HepG2 (cell line): ENCODE measurements at regions not wholly inside any gene's neighbourhood (a gene's known extent, or its start where the extent isn't known, plus 50 kb on each side); places are given as distances from the start of the nearest gene placed in this dataset.

ENCODE experiments used
- ATAC-seq: fragments of 200-7000 bp; cut with Tn5 transposase; 3 replicates; pipeline ENCODE4 v1.9.1; 2020; ENCODE audit warnings: mild to moderate bottlenecking, moderate library complexity
- BruUV-seq: library from RNA; stranded (reverse); fragments of 400-500 nt; replicated peaks from 2 replicates; lab custom pipeline; 2021; lab: Mats Ljungman, UMichigan
- CTCF ChIA-PET: fragments of 300-600 bp; formaldehyde crosslinking; extraction: SDS; loops from one replicate; lab custom pipeline; 2021; ENCODE audit warnings: low total read pairs, inconsistent platforms, low intra/inter-chr PET ratio; lab: Yijun Ruan, JAX
- POLR2A ChIA-PET: fragments of 350-600 bp; sonication (Branson Sonifier 250); formaldehyde crosslinking; loops from one replicate; lab custom pipeline; 2020; ENCODE audit warnings: antibody characterized with exemption, inconsistent platforms; lab: Yijun Ruan, JAX
- DNase-seq: peaks from one replicate; pipeline ENCODE4 v3.0.0-alpha.2; 2015; ENCODE audit warnings: low spot score
- FAIRE-seq: peaks from 3 replicates; lab custom pipeline; 2011; peaks lifted over from hg19 to GRCh38; lab: Jason Lieb, UNC
- H2AFZ ChIP-seq: one replicate; pipeline ENCODE4 v1.6.1; 2011; ENCODE audit warnings: low read length, inconsistent platforms
- H3K27ac ChIP-seq: fragments of 300-600 bp; 3 replicates; pipeline ENCODE4 v1.8.0; 2011; ENCODE audit warnings: mixed run types, mild to moderate bottlenecking, mixed read lengths, low read length, inconsistent platforms; ENCODE audit not compliant: insufficient read depth; ENCODE audit errors: extremely low read length
- H3K27me3 ChIP-seq, 2 experiments: fragments of 200-600 bp in 1 of 2; 2 replicates in 1 of 2; 3 replicates in 1 of 2; pipeline versions ENCODE4 v1.6.0 to v1.8.0; 2011; ENCODE audit warnings: low read length in 2 of 2, mild to moderate bottlenecking in 2 of 2, moderate library complexity in 2 of 2, inconsistent platforms in 1 of 2; ENCODE audit not compliant: insufficient read depth in 2 of 2, control insufficient read depth in 1 of 2
- H3K36me3 ChIP-seq, 2 experiments: fragments of 200-600 bp in 1 of 2; replicated peaks in 1 of 2; 2 replicates in 1 of 2; 3 replicates in 1 of 2; pipeline versions ENCODE4 v1.5.1 to v1.8.0; 2011; ENCODE audit warnings: low read length in 2 of 2, inconsistent platforms in 1 of 2; ENCODE audit not compliant: insufficient read depth in 2 of 2, control insufficient read depth in 1 of 2
- H3K4me1 ChIP-seq: 2 replicates; pipeline ENCODE4 v1.5.1; 2012; ENCODE audit warnings: low read length, inconsistent platforms; ENCODE audit not compliant: insufficient read depth
- H3K4me2 ChIP-seq: 2 replicates; pipeline ENCODE4 v1.6.0; 2011; ENCODE audit warnings: low read depth, low read length, inconsistent platforms
- H3K4me3 ChIP-seq, 3 experiments: fragments of 200-600 bp in 1 of 3; sonication (generic), shearing (Covaris generic) in 1 of 3; replicated peaks in 1 of 3; 2 replicates each; pipeline ENCODE4 v1.5.1; 2011 to 2016; ENCODE audit warnings: low read length in 3 of 3, inconsistent platforms in 2 of 3, low read depth in 2 of 3, mild to moderate bottlenecking in 2 of 3, control low read depth in 1 of 3, mixed read lengths in 1 of 3; ENCODE audit not compliant: insufficient read depth in 1 of 3
- H3K79me2 ChIP-seq: one replicate; pipeline ENCODE4 v1.6.1; 2011; ENCODE audit warnings: low read length, inconsistent platforms; ENCODE audit not compliant: insufficient read depth
- H3K9ac ChIP-seq: 2 replicates; pipeline ENCODE4 v1.6.0; 2011; ENCODE audit warnings: mild to moderate bottlenecking, low read depth, low read length, inconsistent platforms; ENCODE audit not compliant: insufficient read depth
- H3K9me3 ChIP-seq: 2 replicates; pipeline ENCODE4 v1.5.1; 2012; ENCODE audit warnings: mild to moderate bottlenecking, low read length
- H4K20me1 ChIP-seq: 2 replicates; pipeline ENCODE4 v1.6.0; 2011; ENCODE audit warnings: inconsistent platforms, mild to moderate bottlenecking, low read length, moderate library complexity; ENCODE audit not compliant: insufficient read depth
- ATM ChIP-seq: fragments of 450-650 bp; IDR thresholded peaks from 2 replicates; pipeline ENCODE4 v1.7.1; 2017; ENCODE audit warnings: mild to moderate bottlenecking, borderline replicate concordance
- DZIP1 ChIP-seq: sonication (generic); formaldehyde crosslinking; IDR thresholded peaks from 2 replicates; pipeline ENCODE4 v1.5.0; 2020; ENCODE audit warnings: mild to moderate bottlenecking, missing genetic modification reagents
- GABPA ChIP-seq, 2 experiments: IDR thresholded peaks; 2 replicates each; pipeline ENCODE4 v1.6.1; 2011 to 2016; ENCODE audit warnings: low read depth in 2 of 2, low read length in 1 of 2, missing biosample characterization in 1 of 2, missing genetic modification characterization in 1 of 2
- HMG20B ChIP-seq: conservative IDR thresholded peaks from 2 replicates; pipeline ENCODE4 v1.6.1; 2016; ENCODE audit warnings: missing genetic modification reagents, missing compliant biosample characterization
- KLF12 ChIP-seq: sonication (generic); formaldehyde crosslinking; IDR thresholded peaks from 2 replicates; pipeline ENCODE4 v1.4.0; 2020; ENCODE audit warnings: missing genetic modification reagents, borderline replicate concordance
- MEIS2 ChIP-seq: sonication (generic); formaldehyde crosslinking; IDR thresholded peaks from 2 replicates; pipeline ENCODE4 v1.9.0; 2021; ENCODE audit warnings: mild to moderate bottlenecking, missing genetic modification reagents
- MXD1 ChIP-seq: sonication (generic); formaldehyde crosslinking; IDR thresholded peaks from 2 replicates; pipeline ENCODE4 v1.4.0; 2020; ENCODE audit warnings: mild to moderate bottlenecking, missing genetic modification reagents
- NR2F2 ChIP-seq: IDR thresholded peaks from 2 replicates; pipeline ENCODE4 v1.6.1; 2012; ENCODE audit warnings: low read depth, inconsistent platforms, borderline replicate concordance
- NR3C1 ChIP-seq: sonication (generic); formaldehyde crosslinking; IDR thresholded peaks from 2 replicates; pipeline ENCODE4 v1.4.0; 2020; ENCODE audit warnings: missing genetic modification reagents
- RBFOX2 ChIP-seq: fragments of 200-400 bp; formaldehyde crosslinking; IDR thresholded peaks from 2 replicates; pipeline ENCODE4 v1.6.1; 2017; ENCODE audit warnings: low read depth, mild to moderate bottlenecking, low read length
- TBP ChIP-seq: sonication (generic); formaldehyde crosslinking; IDR thresholded peaks from 2 replicates; pipeline ENCODE4 v1.5.0; 2020; ENCODE audit warnings: missing genetic modification reagents
- ZMYM2 ChIP-seq: sonication (generic); formaldehyde crosslinking; IDR thresholded peaks from 2 replicates; pipeline ENCODE4 v1.8.0; 2022; ENCODE audit warnings: mild to moderate bottlenecking, missing genetic modification reagents
- ZNF235 ChIP-seq: sonication (generic); formaldehyde crosslinking; IDR thresholded peaks from 2 replicates; pipeline ENCODE4 v1.8.1; 2023; ENCODE audit warnings: mild to moderate bottlenecking, missing genetic modification reagents, borderline replicate concordance
- ZNF431 ChIP-seq: sonication (generic); formaldehyde crosslinking; IDR thresholded peaks from 2 replicates; pipeline ENCODE4 v1.9.0; 2022; ENCODE audit warnings: missing genetic modification reagents, low read depth, mild to moderate bottlenecking, borderline replicate concordance
- ZNF550 ChIP-seq: sonication (generic); formaldehyde crosslinking; IDR thresholded peaks from 2 replicates; pipeline ENCODE4 v1.4.0; 2020; ENCODE audit warnings: mild to moderate bottlenecking, missing genetic modification reagents, borderline replicate concordance
- ZNF614 ChIP-seq: IDR thresholded peaks from 2 replicates; pipeline ENCODE4 v1.6.1; 2018; ENCODE audit warnings: missing biosample characterization, missing genetic modification reagents, inconsistent platforms, borderline replicate concordance
- ZNF660 ChIP-seq: sonication (generic); formaldehyde crosslinking; IDR thresholded peaks from 2 replicates; pipeline ENCODE4 v1.5.1; 2020; ENCODE audit warnings: mild to moderate bottlenecking, low read depth, missing genetic modification reagents, borderline replicate concordance
- ZNF816 ChIP-seq: sonication (generic); formaldehyde crosslinking; IDR thresholded peaks from 2 replicates; pipeline ENCODE4 v1.8.0; 2022; ENCODE audit warnings: missing genetic modification reagents, mild to moderate bottlenecking, borderline replicate concordance
- WGBS: methylation state at CpG from one replicate; pipeline ENCODE4 v1.1.6; 2017; ENCODE audit warnings: low lambda C conversion rate; 5-methylcytosine and 5-hydroxymethylcytosine counted together
- in situ Hi-C: cut with HindIII; loops from 2 replicates; pipeline ENCODE4 v1.10.0; 2017; ENCODE audit warnings: low pct_unique_long_range_greater_than_20kb; ENCODE audit not compliant: extremely low pct_ligation_motif_present
- intact Hi-C: fragments of 100-400 bp; cut with micrococcal nuclease; formaldehyde crosslinking; loops from one replicate; pipeline ENCODE4 v1.10.0; 2022; ENCODE audit not compliant: unreplicated experiment
- TF ChIP-seq, protein P1 (sequence below): sonication (generic); formaldehyde crosslinking; IDR thresholded peaks from 2 replicates; pipeline ENCODE4 v1.4.0; 2020; ENCODE audit warnings: mild to moderate bottlenecking, low read depth, missing genetic modification reagents
- TF ChIP-seq, protein P2 (sequence below): sonication (generic); formaldehyde crosslinking; IDR thresholded peaks from 2 replicates; pipeline ENCODE4 v1.5.0; 2020; ENCODE audit warnings: mild to moderate bottlenecking, low read depth, missing genetic modification reagents, borderline replicate concordance

- in situ Hi-C loops: no loop called here
- TF ChIP-seq ZNF816 (CRISPR knock-in tag) (no peak), DZIP1 (CRISPR knock-in tag) (no peak), ZNF550 (CRISPR knock-in tag) (no peak), RBFOX2 (no peak), NR3C1 (CRISPR knock-in tag) (no peak), ZNF660 (CRISPR knock-in tag) (no peak), MXD1 (CRISPR knock-in tag) (no peak), HMG20B (no peak), ZNF614 (no peak), MEIS2 (no peak), ZNF235 (CRISPR knock-in tag) (no peak), GABPA (IDR thresholded peaks at IDR 0.05; ENCODE audit: low read depth, low read length) (no peak), GABPA (CRISPR knock-in tag; IDR thresholded peaks at IDR 0.05; ENCODE audit: low read depth) (no peak), ZMYM2 (CRISPR knock-in tag) (no peak), ATM (no peak), TBP (CRISPR knock-in tag) (no peak), ZNF431 (CRISPR knock-in tag) (no peak), KLF12 (CRISPR knock-in tag) (no peak), NR2F2 (no peak)
- TF ChIP-seq, protein P1, sequence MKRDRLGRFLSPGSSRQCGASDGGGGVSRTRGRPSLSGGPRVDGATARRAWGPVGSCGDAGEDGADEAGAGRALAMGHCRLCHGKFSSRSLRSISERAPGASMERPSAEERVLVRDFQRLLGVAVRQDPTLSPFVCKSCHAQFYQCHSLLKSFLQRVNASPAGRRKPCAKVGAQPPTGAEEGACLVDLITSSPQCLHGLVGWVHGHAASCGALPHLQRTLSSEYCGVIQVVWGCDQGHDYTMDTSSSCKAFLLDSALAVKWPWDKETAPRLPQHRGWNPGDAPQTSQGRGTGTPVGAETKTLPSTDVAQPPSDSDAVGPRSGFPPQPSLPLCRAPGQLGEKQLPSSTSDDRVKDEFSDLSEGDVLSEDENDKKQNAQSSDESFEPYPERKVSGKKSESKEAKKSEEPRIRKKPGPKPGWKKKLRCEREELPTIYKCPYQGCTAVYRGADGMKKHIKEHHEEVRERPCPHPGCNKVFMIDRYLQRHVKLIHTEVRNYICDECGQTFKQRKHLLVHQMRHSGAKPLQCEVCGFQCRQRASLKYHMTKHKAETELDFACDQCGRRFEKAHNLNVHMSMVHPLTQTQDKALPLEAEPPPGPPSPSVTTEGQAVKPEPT (CRISPR knock-in tag): no peak
- TF ChIP-seq, protein P2, sequence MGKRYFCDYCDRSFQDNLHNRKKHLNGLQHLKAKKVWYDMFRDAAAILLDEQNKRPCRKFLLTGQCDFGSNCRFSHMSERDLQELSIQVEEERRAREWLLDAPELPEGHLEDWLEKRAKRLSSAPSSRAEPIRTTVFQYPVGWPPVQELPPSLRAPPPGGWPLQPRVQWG (CRISPR knock-in tag): no peak
- TF ChIP-seq, all 625 proteins: peak for 0
- 67% methylated on average over 4 of the region's 5 CpGs for WGBS
- Histone ChIP-seq H3K27ac (no peak overlapping the region), H3K79me2 (no peaks in the 10 kb centered on the region), H3K4me2 (no peak overlapping the region), H4K20me1 (no peaks in the 10 kb centered on the region), H3K4me3 (no peak overlapping the region), H3K9me3 (no peaks in the 10 kb centered on the region), H3K4me1 (no peaks in the 10 kb centered on the region), H3K27me3 (no peaks in the 10 kb centered on the region), H3K9ac (no peak overlapping the region), H2AFZ (no peak overlapping the region), H3K36me3 (no peaks in the 10 kb centered on the region)
- DNase-seq (no peak), FAIRE-seq (no peak), ATAC-seq (no peak)
- no TSS peak for BruUV-seq
- intact Hi-C loops: no loop called here
- ChIA-PET CTCF (no interaction called here), POLR2A (no interaction called here)
Measured at GRCh38 chrX:13188731-13189309, 131.0 kb downstream of the ATXN3L start.
